GM21723 (cell line): ENCODE measurements at regions not wholly inside any gene's neighbourhood (a gene's known extent, or its start where the extent isn't known, plus 50 kb on each side); places are given as distances from the start of the nearest gene placed in this dataset.
"Not testable (repeated sequence)": the region's sequence is repeated elsewhere in the genome, so short reads cannot be mapped to it uniquely, and the experiment has no call there.

ENCODE experiments used
- ATAC-seq: cut with Tn5 transposase; IDR thresholded peaks from one replicate; pipeline ENCODE4 v1.9.1; 2021; ENCODE audit warnings: mild to moderate bottlenecking, moderate library complexity; ENCODE audit not compliant: unreplicated experiment

GRCh38 chr2:54065411-54065810, 50.0 kb upstream of the ACYP2 start:
- no peak for ATAC-seq

DNA sequence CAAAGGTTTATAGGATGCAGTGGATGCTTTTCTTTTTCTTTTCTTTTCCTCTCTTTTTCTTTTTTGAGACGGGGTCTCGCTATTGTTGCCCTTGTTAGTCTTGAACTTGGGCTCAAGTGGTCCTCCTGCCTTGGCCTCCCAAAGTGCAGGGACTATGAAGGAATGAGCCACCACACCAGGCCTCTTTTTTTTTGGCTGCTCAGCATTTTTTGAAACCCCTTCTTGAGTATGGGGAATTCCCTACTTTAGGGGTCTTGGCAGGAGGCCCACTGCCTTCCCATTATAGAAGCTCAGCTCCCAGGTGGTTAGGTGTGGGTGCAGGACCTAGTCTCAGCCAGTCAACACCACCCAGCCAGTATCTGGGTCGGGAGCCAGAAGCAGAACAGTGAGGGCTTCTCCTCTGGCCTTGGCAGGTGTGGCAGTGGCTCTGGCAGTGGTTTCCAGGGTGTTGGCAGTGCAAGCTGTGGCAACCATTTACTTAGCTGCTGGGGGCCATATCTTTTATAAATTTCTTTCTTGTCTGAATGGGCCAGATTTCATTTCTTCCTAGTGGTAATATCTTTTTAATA, 51.4 kb upstream of the ACYP2 start:
- ATAC-seq: no peak

DNA sequence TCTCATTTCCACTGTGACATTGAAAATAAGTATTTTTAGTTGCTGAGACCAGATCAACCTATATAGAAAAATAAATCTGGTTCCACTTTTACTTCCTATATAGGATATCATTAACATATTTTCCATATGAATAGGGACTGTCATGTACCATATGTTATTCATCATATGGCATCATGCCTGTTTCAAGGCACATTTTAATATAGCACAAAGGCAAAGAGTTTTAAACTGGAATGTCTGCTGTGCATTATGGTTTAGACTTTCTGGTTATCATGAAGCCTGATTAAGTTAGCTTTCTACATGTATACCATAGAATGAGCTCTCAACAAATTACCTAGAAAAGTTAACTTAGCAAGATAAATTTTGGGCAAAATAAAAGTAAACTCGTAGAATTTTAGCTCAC, 53.0 kb upstream of the ACYP2 start:
- no peak for ATAC-seq

- no peak for ATAC-seq
These were observed 54.1 kb upstream of the ACYP2 start for GRCh38 chr2:54061272-54061671.

GRCh38 chr2:54059986-54060385, 55.4 kb upstream of the ACYP2 start:
- no peak for ATAC-seq

GRCh38 chr2:54059504-54059903, 55.9 kb upstream of the ACYP2 start:
- ATAC-seq: no peak

DNA sequence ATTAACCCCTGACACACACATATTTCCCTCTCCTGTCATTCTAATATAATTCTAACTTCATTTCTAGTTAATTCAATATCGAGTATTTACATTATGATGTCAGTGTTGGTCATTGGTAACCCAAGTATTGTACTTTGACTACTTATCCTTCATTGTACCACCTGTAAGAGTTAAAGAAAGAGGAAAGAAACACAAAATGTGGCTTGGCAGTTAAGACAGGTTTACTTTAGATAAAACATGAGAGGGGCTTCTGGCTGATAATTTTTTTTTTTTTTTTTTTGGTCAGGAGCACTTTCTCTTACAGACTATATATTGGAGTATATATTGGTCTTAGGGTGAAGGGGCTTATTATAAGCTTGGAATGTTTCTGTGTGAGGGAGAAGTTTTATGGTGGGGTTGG, 57.0 kb upstream of the ACYP2 start:
- ATAC-seq: no peak

GRCh38 chr2:54054774-54055173, 60.6 kb upstream of the ACYP2 start:
- ATAC-seq: no peak

GRCh38 chr2:54054271-54054670, 61.1 kb upstream of the ACYP2 start:
- ATAC-seq: peak; percentile 83

DNA sequence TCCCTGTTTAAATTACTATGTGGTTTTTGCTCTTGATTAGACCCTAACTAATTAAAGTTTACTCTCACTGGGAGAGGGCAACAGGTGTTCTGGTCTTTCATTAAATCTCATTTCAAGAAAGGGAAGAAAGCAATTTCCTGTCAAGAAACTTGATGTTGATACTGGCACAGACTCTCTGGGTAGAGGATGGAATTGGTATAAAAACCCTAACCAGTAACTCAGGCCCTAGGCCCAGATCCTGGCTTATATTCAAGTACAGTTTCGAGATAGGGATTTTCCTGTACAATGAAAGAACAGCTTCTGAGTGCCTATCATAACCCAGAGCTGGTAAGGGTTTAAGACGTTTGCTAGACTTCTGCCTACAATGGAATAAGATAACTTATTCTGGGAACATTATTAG, 61.6 kb upstream of the ACYP2 start:
- peak; percentile 49 for ATAC-seq

DNA sequence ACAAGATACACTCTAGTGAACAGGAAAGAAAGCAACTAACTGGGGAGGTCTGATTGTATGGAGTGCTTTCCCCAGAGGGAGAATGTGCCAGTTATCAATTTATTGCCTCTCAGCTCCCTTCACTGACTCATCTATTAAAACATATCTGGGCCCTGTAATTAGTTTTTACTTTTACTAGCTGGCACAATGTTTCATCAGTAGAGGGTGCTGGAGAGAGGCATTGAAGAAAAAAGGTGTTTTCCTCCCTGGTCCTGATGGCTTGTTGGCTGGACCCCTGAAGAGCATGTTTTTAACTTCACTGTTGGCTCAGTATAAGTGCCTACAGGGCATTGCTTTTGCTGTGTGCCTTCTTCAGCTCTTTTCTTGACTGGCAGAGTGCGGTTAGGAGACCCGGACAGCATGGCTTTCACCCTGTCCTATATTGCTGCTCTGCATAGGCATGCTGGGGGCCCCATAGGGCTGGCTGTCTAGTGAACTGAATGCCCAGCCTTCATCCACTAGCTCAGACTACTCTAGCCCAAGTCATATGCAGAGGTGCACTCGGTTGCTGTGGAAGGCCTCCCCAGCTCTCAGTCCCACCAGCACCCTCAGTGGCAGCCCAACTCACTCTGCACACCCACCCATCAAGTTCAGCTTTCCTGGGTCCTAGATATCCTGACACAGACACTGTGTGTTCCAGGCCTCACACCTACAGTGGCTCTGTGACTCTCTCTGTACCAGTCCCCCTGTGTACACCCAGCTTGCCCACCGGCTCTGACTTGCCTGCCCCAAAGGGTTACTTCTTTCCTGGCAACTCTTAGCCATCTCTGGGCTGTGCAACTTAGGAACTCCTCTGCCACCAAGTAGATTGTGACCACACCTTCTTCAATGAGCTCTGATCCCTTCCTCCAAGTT, 62.3 kb upstream of the ACYP2 start:
- ATAC-seq: peak; percentile 25

DNA sequence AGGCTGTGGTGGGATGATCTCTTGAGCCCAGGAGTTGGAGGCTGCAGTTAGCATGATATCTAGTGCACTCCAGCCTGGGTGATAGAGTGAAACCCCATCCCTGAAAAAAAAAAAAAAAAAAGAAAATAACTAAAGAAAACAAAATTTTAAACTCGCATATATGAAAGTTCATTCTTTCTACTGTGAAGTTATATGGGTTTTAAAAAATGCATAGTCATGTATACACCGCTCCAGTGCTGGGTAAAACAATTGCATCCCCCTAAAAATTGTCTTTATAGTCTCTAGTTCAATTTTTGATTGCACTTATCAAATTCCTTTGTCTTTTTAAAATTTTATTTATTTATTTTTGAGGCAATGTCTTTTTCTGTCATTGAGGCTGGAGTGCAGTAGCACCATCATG, 65.0 kb upstream of the ACYP2 start:
- ATAC-seq: no peak

GRCh38 chr2:54049365-54049764, 66.0 kb upstream of the ACYP2 start:
- no peak for ATAC-seq

DNA sequence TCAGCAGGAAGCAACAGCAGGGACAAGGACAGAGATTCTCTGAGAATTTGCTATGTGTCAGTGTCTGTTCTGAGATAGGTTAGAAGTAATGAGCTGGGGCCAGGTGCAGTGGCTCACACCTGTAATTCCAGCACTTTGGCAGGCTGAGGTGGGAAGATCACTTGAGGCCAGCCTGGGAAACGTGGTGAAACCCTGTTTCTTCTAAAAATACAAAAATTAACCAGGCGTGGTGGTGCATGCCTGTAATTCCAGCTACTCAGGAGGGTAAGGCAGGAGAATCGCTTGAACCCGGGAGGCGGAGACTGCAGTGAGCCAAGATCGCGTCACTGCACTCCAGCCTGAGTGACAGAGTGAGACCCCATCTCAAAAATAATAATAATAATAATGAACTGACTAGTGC, 66.5 kb upstream of the ACYP2 start:
- ATAC-seq: not testable (repeated sequence)

GRCh38 chr2:54048117-54048785, 67.2 kb upstream of the ACYP2 start:
- peak; percentile 41 for ATAC-seq

- no peak for ATAC-seq
These were observed 67.8 kb upstream of the ACYP2 start for GRCh38 chr2:54047658-54048057.

- ATAC-seq: no peak
These were observed 68.3 kb upstream of the ACYP2 start for GRCh38 chr2:54047091-54047490.

DNA sequence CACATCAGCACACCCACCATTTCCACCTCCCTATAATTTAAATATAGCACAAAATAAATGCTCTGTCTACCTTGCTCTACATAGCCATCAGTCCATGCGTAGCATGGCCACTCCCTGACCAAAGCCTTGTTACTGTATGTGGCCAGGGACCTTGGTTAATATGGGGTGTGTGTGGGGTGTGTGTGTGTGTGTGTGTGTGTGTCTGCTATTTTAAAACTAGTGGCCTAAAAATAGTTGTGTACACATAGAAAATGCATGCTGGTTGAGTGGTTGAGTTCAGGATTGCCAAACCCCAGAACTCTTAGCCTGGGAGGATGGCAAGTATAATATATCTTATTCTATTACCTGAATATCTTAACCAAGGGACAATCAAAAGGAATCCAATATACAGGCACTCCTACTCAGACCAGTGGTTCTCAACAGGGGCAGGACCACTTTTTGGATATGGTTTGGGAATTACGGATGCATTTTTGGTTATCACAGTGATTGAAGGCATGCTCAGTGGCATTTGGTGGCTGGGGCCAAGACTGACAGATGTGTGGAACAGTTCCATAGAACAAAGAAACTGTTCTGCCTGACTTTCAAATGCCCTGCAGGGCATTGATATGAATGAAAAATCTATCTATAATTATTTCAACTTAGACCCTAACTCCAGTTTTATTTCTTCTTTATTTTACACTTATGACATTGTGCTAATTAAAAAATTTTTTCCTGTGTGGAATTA, 72.3 kb upstream of the PSME4 start:
- no peak for ATAC-seq

- ATAC-seq: no peak
These were observed 71.5 kb upstream of the PSME4 start for GRCh38 chr2:54042341-54042740.

DNA sequence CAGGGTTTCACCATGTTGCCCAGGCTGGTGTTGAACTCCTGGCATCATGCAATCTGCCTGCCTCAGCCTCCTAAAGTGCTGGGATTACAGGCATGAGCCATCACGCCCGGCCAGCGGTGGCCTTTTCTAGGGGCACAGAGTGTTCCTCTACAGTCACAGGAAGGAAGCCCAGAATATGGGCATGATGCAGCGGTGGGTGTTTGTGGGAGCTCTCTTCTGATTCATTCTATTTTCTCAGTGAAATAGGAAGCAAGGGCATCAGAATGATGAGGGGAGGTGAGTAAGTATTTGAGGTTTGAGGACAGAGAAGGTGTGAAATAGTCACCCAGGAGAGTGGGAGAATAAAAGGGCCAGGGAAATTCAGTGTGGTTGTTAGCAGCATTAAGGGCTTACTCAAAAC, 70.3 kb upstream of the PSME4 start:
- no peak for ATAC-seq

DNA sequence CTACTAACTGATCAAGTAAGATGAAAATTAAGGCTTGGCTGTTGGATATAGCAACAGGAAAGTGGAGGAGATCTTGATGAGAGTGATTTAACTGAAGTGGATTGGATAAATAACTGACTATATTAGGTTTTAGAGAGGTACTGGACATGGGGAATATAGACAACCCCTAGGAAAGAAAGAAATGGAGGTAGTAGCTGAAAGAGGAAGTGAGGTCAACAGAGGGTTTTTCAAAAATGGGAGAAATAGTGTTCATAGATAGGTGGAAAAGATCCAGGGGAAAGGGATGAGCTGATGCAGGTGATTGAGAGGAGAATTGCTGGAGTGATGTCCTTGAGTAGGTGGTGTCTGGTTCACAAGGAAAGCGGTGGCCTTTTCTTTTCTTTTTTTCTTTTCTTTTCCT, 69.9 kb upstream of the PSME4 start:
- no peak for ATAC-seq
